D721Med (cell line): ENCODE measurements at regions not wholly inside any gene's neighbourhood (a gene's known extent, or its start where the extent isn't known, plus 50 kb on each side); places are given as distances from the start of the nearest gene placed in this dataset.

Experiments
- DNase-seq: peaks from one replicate; pipeline ENCODE4 v3.0.0; 2011; ENCODE audit warnings: low spot score; ENCODE audit not compliant: insufficient read length
- FAIRE-seq: peaks from 2 replicates; lab custom pipeline; 2011; peaks lifted over from hg19 to GRCh38; lab: Jason Lieb, UNC
- CTCF ChIP-seq: IDR thresholded peaks from 2 replicates; pipeline ENCODE4 v1.5.1; 2012; ENCODE audit warnings: mild to moderate bottlenecking, control low read depth; ENCODE audit not compliant: insufficient read depth; ENCODE audit errors: missing control alignments

GRCh38 chr1:194277927-194278326, 1091.5 kb upstream of the B3GALT2 start:
- no peak for FAIRE-seq
- no peak for DNase-seq
- TF ChIP-seq CTCF: no peak

GRCh38 chr1:194273660-194274059, 1087.2 kb upstream of the B3GALT2 start:
- no peak for TF ChIP-seq CTCF
- no peak for DNase-seq
- FAIRE-seq: peak; percentile 21

GRCh38 chr1:194268839-194269238, 1082.4 kb upstream of the B3GALT2 start:
- no peak for TF ChIP-seq CTCF
- FAIRE-seq (no peak), DNase-seq (no peak)

- FAIRE-seq (peak; percentile 53), DNase-seq (no peak)
- no peak for TF ChIP-seq CTCF
Observed at GRCh38 chr1:194267021-194267420, 1080.6 kb upstream of the B3GALT2 start.

GRCh38 chr1:194256010-194256409, 1069.6 kb upstream of the B3GALT2 start:
- no peak for FAIRE-seq
- DNase-seq: no peak
- no peak for TF ChIP-seq CTCF

- TF ChIP-seq CTCF: no peak
- FAIRE-seq (no peak), DNase-seq (no peak)
Observed at GRCh38 chr1:194252199-194252598, 1065.8 kb upstream of the B3GALT2 start.

GRCh38 chr1:194241215-194241614, 1054.8 kb upstream of the B3GALT2 start:
- TF ChIP-seq CTCF: no peak
- DNase-seq (no peak), FAIRE-seq (no peak)
